RWPE2 (cell line): ENCODE measurements at regions not wholly inside any gene's neighbourhood (a gene's known extent, or its start where the extent isn't known, plus 50 kb on each side); places are given as distances from the start of the nearest gene placed in this dataset.

Source experiments
- ATAC-seq: fragments of 200-7000 bp; cut with Tn5 transposase; 3 replicates; pipeline ENCODE4 v1.9.1; 2021; ENCODE audit warnings: low read depth
- DNase-seq: peaks from one replicate; pipeline ENCODE4 v3.0.0-alpha.2; 2020; ENCODE audit warnings: low spot score
- H3K27ac ChIP-seq: fragments of 450-650 bp; 2 replicates; pipeline ENCODE4 v1.5.1; 2017; ENCODE audit warnings: mild to moderate bottlenecking; ENCODE audit not compliant: poor library complexity, severe bottlenecking
- H3K27me3 ChIP-seq: fragments of 250-450 bp; sonication (Bioruptor Pico); 2 replicates; pipeline ENCODE4 v1.5.1; 2021; ENCODE audit warnings: mild to moderate bottlenecking, moderate library complexity; ENCODE audit not compliant: insufficient read depth, poor library complexity, severe bottlenecking
- H3K36me3 ChIP-seq: fragments of 250-450 bp; sonication (Bioruptor Pico); 2 replicates; pipeline ENCODE4 v1.5.1; 2020; ENCODE audit warnings: low read depth, mild to moderate bottlenecking, moderate library complexity
- H3K4me1 ChIP-seq: fragments of 250-450 bp; sonication (Bioruptor Pico); 2 replicates; pipeline ENCODE4 v1.5.1; 2021; ENCODE audit warnings: mild to moderate bottlenecking, moderate library complexity; ENCODE audit not compliant: insufficient read depth, poor library complexity, severe bottlenecking
- H3K4me3 ChIP-seq: fragments of 250-450 bp; sonication (Bioruptor Pico); 2 replicates; pipeline ENCODE4 v1.5.1; 2021; ENCODE audit warnings: mild to moderate bottlenecking, moderate library complexity; ENCODE audit not compliant: severe bottlenecking
- H3K9me3 ChIP-seq: fragments of 250-450 bp; sonication (Bioruptor Pico); 2 replicates; pipeline ENCODE4 v1.5.1; 2021; ENCODE audit warnings: mild to moderate bottlenecking, moderate library complexity; ENCODE audit not compliant: severe bottlenecking
- TF ChIP-seq, protein P1 (sequence below): fragments of 450-650 bp; IDR thresholded peaks from one replicate; pipeline ENCODE4 v1.5.1; 2017; ENCODE audit warnings: mild to moderate bottlenecking, moderate library complexity; ENCODE audit not compliant: poor library complexity, severe bottlenecking

DNA sequence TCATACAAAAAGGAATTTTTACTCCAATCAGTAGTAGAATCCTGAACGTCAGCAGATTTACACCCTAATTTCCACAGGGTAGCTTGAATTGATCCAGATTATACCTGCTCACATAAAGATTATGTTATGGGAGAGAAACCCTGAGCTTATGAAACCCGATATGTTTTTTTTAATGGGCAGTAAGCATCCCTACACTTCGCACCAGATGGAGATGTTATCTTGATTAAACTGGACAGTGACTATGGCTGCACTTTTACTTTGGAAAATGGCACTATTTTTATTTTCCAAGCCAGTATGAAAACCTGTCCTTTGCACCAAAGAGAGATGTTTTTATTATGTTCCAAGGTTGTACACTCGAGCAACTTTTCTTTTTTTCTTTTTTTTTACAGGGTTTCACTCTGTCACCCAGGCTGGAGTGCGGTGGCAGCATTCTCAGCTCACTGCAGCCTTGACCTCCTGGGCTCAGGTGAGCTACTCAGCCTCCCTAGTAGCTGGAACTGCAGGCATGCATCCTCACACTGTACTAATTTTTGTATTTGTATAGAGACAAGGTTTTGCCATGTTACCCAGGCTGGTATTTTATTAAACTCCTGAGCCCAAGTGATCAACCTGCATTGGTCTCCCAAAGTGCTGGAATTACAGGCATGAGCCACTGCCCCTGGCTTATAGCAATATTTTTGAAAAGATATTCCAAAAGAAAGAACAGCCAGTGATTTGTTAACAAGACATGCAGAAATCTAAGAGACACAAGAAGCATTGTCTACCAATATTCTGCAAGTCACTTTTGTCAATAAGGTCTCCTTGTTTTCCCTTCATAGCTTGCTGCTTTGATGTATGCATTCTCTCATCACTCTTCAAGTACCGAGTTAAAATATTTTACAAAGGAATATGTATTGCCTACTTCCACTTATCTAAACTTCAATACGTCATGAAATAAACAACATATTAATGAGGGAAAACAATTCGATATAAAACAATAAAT, 1412.6 kb downstream of the ZPLD1 start:
- Histone ChIP-seq H3K4me1 (no peaks in the 10 kb centered on the region), H3K4me3 (no peak overlapping the region), H3K27ac (no peak overlapping the region), H3K27me3 (no peaks in the 10 kb centered on the region), H3K9me3 (no peaks in the 10 kb centered on the region), H3K36me3 (no peaks in the 10 kb centered on the region)
- TF ChIP-seq, protein P1, sequence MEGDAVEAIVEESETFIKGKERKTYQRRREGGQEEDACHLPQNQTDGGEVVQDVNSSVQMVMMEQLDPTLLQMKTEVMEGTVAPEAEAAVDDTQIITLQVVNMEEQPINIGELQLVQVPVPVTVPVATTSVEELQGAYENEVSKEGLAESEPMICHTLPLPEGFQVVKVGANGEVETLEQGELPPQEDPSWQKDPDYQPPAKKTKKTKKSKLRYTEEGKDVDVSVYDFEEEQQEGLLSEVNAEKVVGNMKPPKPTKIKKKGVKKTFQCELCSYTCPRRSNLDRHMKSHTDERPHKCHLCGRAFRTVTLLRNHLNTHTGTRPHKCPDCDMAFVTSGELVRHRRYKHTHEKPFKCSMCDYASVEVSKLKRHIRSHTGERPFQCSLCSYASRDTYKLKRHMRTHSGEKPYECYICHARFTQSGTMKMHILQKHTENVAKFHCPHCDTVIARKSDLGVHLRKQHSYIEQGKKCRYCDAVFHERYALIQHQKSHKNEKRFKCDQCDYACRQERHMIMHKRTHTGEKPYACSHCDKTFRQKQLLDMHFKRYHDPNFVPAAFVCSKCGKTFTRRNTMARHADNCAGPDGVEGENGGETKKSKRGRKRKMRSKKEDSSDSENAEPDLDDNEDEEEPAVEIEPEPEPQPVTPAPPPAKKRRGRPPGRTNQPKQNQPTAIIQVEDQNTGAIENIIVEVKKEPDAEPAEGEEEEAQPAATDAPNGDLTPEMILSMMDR, result no peak
- ATAC-seq (no peak), DNase-seq (no peak)

DNA sequence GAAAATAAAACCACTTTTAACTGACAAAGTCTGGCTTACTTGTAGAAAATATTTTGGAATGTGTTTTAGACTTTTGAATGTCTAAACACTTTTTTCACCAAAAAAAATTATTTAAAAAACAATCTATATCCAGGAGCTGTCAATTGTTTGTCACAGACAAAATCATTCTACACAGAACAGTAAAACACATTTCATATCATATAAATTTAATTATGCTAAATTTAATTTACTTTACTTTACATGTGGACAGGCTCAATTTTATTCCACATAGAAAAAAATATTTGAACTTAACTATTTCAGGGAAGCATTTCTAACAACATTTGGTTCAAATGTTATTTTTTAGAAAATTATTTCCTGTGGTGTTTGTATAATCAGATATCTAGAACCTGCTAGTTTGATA, 1417.0 kb downstream of the ZPLD1 start:
- TF ChIP-seq, protein P1, result no peak
- ATAC-seq (no peak), DNase-seq (no peak)
- H3K4me1 ChIP-seq, result no peaks in the 10 kb centered on the region
- no peaks in the 10 kb centered on the region for H3K9me3 ChIP-seq
- H3K4me3 ChIP-seq, result no peak overlapping the region
- no peaks in the 10 kb centered on the region for H3K27me3 ChIP-seq
- H3K36me3 ChIP-seq, result no peaks in the 10 kb centered on the region
- no peak overlapping the region for H3K27ac ChIP-seq

DNA sequence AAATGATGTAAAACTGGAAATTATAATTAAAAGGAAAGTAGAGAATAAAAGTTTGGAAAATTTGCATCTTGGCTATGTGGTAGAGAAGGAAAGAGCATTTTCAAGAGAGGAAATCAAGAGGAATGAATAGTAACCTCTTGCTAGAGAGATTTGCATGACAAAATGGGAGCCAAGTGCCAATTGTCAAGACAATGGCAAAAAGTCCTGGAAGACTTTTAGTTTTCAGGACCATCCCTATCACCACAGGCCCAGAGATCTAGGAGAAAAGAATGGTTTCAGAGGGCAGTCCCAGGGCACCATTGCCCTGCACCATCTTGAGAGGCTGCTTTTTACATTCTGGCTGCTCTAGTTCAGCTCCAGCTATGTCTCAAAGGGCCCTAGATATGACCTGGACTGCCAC, 1427.6 kb downstream of the ZPLD1 start:
- Histone ChIP-seq H3K9me3 (no peaks in the 10 kb centered on the region), H3K4me3 (no peak overlapping the region), H3K4me1 (no peaks in the 10 kb centered on the region), H3K27ac (no peak overlapping the region), H3K36me3 (no peaks in the 10 kb centered on the region), H3K27me3 (no peaks in the 10 kb centered on the region)
- DNase-seq, result no peak
- ATAC-seq, result no peak
- TF ChIP-seq, protein P1, result no peak

DNA sequence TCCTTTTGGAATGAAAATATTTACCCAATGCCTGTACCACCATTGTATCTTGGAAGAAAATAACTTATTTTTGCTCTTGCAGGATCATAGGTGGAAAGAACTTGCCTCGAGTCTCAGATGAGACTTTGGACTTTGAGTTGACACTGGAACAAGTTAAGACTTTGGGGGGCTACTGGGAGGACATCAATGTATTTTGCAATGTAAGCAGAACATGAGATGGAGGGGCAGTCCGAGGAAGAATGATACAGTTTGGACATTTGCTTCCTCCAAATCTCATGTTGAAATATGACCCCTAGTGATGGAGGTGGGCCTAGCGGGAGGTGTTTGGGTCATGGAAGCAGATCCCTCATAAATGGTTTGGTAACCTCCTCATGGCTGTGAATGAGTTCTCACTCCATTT, 1428.6 kb downstream of the ZPLD1 start:
- Histone ChIP-seq H3K9me3 (no peaks in the 10 kb centered on the region), H3K36me3 (no peaks in the 10 kb centered on the region), H3K27ac (no peak overlapping the region), H3K4me1 (no peaks in the 10 kb centered on the region), H3K27me3 (no peaks in the 10 kb centered on the region), H3K4me3 (no peak overlapping the region)
- TF ChIP-seq, protein P1, result no peak
- no peak for DNase-seq
- ATAC-seq, result no peak

DNA sequence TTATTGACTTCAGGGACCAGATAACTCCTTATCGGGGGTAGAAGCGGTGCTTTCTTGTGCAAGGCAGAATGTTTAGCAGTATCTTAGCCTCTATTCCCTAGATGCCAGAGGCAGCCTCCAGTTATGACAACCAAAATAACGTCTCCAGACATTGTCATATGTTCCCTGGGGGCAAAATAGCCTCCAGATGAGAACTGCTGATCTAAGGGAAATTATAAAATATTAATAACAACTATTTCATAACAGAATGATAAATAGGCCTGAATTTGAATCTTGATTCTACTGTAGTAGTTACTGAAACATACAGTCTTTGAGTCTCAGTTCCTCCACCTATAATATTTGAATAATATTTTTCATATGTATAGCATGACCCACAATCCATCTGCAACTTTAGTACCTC, 1431.3 kb downstream of the ZPLD1 start:
- Histone ChIP-seq H3K36me3 (no peaks in the 10 kb centered on the region), H3K4me3 (no peak overlapping the region), H3K27me3 (no peaks in the 10 kb centered on the region), H3K9me3 (no peaks in the 10 kb centered on the region), H3K27ac (no peak overlapping the region), H3K4me1 (no peaks in the 10 kb centered on the region)
- ATAC-seq, result no peak
- no peak for DNase-seq
- TF ChIP-seq, protein P1, result no peak
